ENCODE measurements at regions not wholly inside any gene's neighbourhood (a gene's known extent, or its start where the extent isn't known, plus 50 kb on each side); places are given as distances from the start of the nearest gene placed in this dataset.
A peak's percentile ranks its signal among the peaks of the same experiment; 100 is the strongest.

DNA sequence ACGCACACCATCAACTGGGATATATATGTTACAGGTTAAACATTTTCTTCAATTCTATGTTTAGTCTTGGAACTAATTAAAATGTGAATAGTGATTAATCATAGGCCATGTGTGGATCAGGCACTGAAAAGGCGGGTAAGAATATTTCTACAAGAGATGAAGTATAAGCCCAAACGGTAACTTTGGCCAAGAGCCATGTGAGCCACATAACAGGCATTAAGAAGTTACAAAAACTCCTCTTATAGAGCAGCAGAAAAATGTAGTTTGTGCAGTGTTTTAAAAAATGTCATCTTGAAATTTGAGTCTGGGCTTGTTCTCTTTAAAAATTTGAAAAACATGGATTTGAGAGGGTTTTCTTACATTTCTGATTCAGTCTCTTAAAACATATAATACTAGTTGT lies 521.8 kb upstream of the DIPK2B start:
- Histone ChIP-seq H3K56ac (ENCODE audit: extremely low read depth, insufficient read depth, low read length) (no peak overlapping the region), H2BK120ac (ENCODE audit: low read depth, low read length) (no peak overlapping the region), H3K9me1 (ENCODE audit: insufficient read depth, low read length) (no peaks in the 10 kb centered on the region), H4K5ac (ENCODE audit: low read depth, low read length) (no peak overlapping the region), H3K18ac (ENCODE audit: low read depth, low read length) (no peak overlapping the region), H2AFZ (replicated peaks; ENCODE audit: low read length, poor library complexity) (no peak overlapping the region), H3K4me2 (ENCODE audit: low read depth, low read length) (no peak overlapping the region), H3K4me1 (ENCODE audit: control insufficient read depth, insufficient read depth, low read length) (no peaks in the 10 kb centered on the region; the same call in 1 of the 2 replicates), H3K27ac (ENCODE audit: insufficient read depth, low read length) (no peak overlapping the region), H4K8ac (ENCODE audit: low read depth in 2 of 2, low read length in 2 of 2) (no peak overlapping the region), H2BK5ac (ENCODE audit: low read depth, low read length, poor library complexity, severe bottlenecking) (no peak overlapping the region), H4K91ac (ENCODE audit: insufficient read depth, low read depth, low read length) (no peak overlapping the region), H3K9me3 (ENCODE audit: control insufficient read depth, insufficient read depth, low read length) (no peaks in the 10 kb centered on the region), H3K9ac (ENCODE audit: low read depth, low read length) (no peak overlapping the region), H3K14ac (replicated peaks; ENCODE audit: low read depth, low read length) (no peak overlapping the region), H3K23ac (ENCODE audit: low read depth, low read length) (no peak overlapping the region), H4K20me1 (ENCODE audit: insufficient read depth, low read length) (no peaks in the 10 kb centered on the region), H3K79me1 (ENCODE audit: low read depth in 1 of 2, low read length in 2 of 2) (no peaks in the 10 kb centered on the region), H3K4me3 (ENCODE audit: insufficient read depth, low read depth, low read length) (no peak overlapping the region), H2BK20ac (ENCODE audit: low read depth, low read length) (no peak overlapping the region), H2BK15ac (ENCODE audit: low read depth, low read length) (no peak overlapping the region), H3K36me3 (ENCODE audit: control insufficient read depth, insufficient read depth, low read length) (no peaks in the 10 kb centered on the region), H3K4ac (ENCODE audit: low read depth, low read length) (no peak overlapping the region), H3K27me3 (ENCODE audit: control insufficient read depth, insufficient read depth, low read length) (no peaks in the 10 kb centered on the region; the same call in 1 of the 2 replicates), H2AK5ac (ENCODE audit: low read depth, low read length) (no peak overlapping the region), H2AK9ac (replicated peaks; ENCODE audit: low read depth, low read length, poor library complexity) (no peak overlapping the region)
- no TSS peak for BruUV-seq (replicated peaks)
- CTCF ChIA-PET = no interaction called here
- intact Hi-C loops (cut with micrococcal nuclease) (no loop called here), in situ Hi-C loops (cut with MboI; ENCODE audit: low sequenced_read_pairs) (no loop called here), dilution Hi-C loops (cut with HindIII; ENCODE audit: low sequenced_read_pairs, unreplicated experiment) (no loop called here)
- WGBS, 2 experiments (ENCODE audit: extremely low coverage in 2 of 2, insufficient read length in 1 of 2) = no CpG with 5 or more reads among the region's 3 CpGs
- TF ChIP-seq CHD1 (IDR thresholded peaks at IDR 0.05; ENCODE audit: low read depth, low read length) (no peak), CTCF (conservative IDR thresholded peaks at IDR 0.05; ENCODE audit: low read depth, low read length) (no peak), SMC3 (IDR thresholded peaks at IDR 0.05; ENCODE audit: low read depth, low read length) (no peak), MXI1 (IDR thresholded peaks at IDR 0.05; ENCODE audit: borderline replicate concordance, low read depth, low read length) (no peak), CEBPB (IDR thresholded peaks at IDR 0.05; ENCODE audit: low read depth, low read length) (no peak), RAD21 (IDR thresholded peaks at IDR 0.05; ENCODE audit: low read length) (no peak), BHLHE40 (IDR thresholded peaks at IDR 0.05; ENCODE audit: low read depth, low read length) (no peak), FOS (IDR thresholded peaks at IDR 0.05; ENCODE audit: low read depth, low read length) (no peak), MAZ (IDR thresholded peaks at IDR 0.05; ENCODE audit: borderline replicate concordance, low read depth, low read length) (no peak), NFE2L2 (IDR thresholded peaks at IDR 0.05; ENCODE audit: low read depth, low read length) (no peak), RCOR1 (IDR thresholded peaks at IDR 0.05; ENCODE audit: insufficient replicate concordance, low read length) (no peak), POLR2A (IDR thresholded peaks at IDR 0.05; ENCODE audit: low read depth, low read length) (no peak), MAFK (IDR thresholded peaks at IDR 0.05; ENCODE audit: low read depth, low read length) (no peak), RFX5 (IDR thresholded peaks at IDR 0.05; ENCODE audit: low read depth, low read length) (no peak)
- TF ChIP-seq, protein P1, sequence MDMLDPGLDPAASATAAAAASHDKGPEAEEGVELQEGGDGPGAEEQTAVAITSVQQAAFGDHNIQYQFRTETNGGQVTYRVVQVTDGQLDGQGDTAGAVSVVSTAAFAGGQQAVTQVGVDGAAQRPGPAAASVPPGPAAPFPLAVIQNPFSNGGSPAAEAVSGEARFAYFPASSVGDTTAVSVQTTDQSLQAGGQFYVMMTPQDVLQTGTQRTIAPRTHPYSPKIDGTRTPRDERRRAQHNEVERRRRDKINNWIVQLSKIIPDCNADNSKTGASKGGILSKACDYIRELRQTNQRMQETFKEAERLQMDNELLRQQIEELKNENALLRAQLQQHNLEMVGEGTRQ (IDR thresholded peaks at IDR 0.05; ENCODE audit: low read depth, low read length) = no peak
- TF ChIP-seq, protein P2, sequence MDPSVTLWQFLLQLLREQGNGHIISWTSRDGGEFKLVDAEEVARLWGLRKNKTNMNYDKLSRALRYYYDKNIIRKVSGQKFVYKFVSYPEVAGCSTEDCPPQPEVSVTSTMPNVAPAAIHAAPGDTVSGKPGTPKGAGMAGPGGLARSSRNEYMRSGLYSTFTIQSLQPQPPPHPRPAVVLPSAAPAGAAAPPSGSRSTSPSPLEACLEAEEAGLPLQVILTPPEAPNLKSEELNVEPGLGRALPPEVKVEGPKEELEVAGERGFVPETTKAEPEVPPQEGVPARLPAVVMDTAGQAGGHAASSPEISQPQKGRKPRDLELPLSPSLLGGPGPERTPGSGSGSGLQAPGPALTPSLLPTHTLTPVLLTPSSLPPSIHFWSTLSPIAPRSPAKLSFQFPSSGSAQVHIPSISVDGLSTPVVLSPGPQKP (IDR thresholded peaks at IDR 0.05; ENCODE audit: borderline replicate concordance, low read depth, low read length) = no peak
- POLR2A ChIA-PET (ENCODE audit: unreplicated experiment) = interaction anchor here (0.6 kb wide), 2 partner anchors 48 to 412 kb away, joined by 4 to 5 read pairs; no protein-coding TSS in a partner anchor
- ATAC-seq (ENCODE audit: low read depth) (no peak), DNase-seq (peak; percentile 50)

Data from IMR-90 (cell line).